ENCODE measurements at regions not wholly inside any gene's neighbourhood (a gene's known extent, or its start where the extent isn't known, plus 50 kb on each side); places are given as distances from the start of the nearest gene placed in this dataset.

DNA sequence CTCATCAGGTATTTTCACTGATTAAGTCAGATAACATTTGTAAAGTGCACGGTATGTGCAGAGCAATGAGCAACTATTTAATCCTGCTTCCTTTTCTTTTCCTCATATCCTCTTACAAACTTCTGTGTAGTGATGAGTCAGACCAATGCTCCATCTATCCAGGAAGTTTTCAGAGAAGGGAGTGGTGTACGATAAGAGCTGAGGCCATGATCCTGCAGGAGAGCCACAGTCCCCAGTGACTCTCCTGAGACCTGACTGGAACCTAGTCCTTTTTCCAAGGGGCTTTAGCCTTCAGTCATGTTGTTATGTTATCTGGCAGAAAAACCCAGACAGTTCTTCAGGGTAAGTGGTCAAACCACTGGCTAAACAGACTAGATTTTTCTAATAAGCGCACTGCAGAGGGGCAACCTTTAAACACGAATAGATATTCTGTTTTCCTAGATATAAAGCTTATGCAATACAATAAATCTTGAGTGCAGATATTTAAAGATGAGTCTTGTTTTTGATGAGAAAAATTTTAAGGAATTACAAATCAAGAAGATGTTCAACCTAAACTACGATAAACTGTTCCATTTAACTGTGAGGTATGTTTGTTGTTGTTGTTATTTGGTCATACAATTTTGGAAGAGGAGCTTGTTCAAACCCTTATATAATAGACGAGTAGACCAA, 110.5 kb upstream of the RAP2B start:
- peaks cover 22 to 36% of the 10 kb centered on the region in 2 experiments for H3K4me1 ChIP-seq (ENCODE audit: control insufficient read depth in 1 of 2, insufficient read depth in 2 of 2, low read length in 2 of 2)
- peak overlapping the region; percentile 68 for H3K4me2 ChIP-seq (ENCODE audit: low read length)
- RAD21 ChIA-PET (ENCODE audit: low non-redundant PET in 1 of 2, low total read pairs in 2 of 2, uncharacterized antibody in 2 of 2, unreplicated experiment in 2 of 2) = interaction anchor here in 1 of 2 experiments (0.6 kb wide), 1 partner anchor 90 kb away, joined by 3 read pairs; no protein-coding TSS in a partner anchor
- H3K27ac ChIP-seq (ENCODE audit: low read depth, low read length) = peak overlapping the region; percentile 77
- peak; percentile 80 for ATAC-seq
- H4K20me1 ChIP-seq (ENCODE audit: insufficient read depth) = no peaks in the 10 kb centered on the region
- no peaks in the 10 kb centered on the region for H3K79me2 ChIP-seq (ENCODE audit: insufficient read depth, low read length)
- H3K36me3 ChIP-seq (ENCODE audit: control insufficient read depth in 1 of 2, insufficient read depth in 2 of 2, low read length in 2 of 2) = no peaks in the 10 kb centered on the region
- peak; percentile 86 for DNase-seq (ENCODE audit: low read depth, low spot score)
- peak; percentile 62 for TF ChIP-seq SP1 (IDR thresholded peaks at IDR 0.05; ENCODE audit: low read depth)
- TF ChIP-seq RAD21 (IDR thresholded peaks at IDR 0.05; ENCODE audit: low read depth) = peak; percentile 4
- peak; percentile 25; the same call in 1 of the 2 replicates for TF ChIP-seq POLR2AphosphoS5 (IDR thresholded peaks at IDR 0.05; ENCODE audit: low read depth, low read length)
- TF ChIP-seq CBX3 (IDR thresholded peaks at IDR 0.05; ENCODE audit: low read depth) = peak; percentile 80; the same call in 1 of the 2 replicates
- TF ChIP-seq EGR1 (IDR thresholded peaks at IDR 0.05; ENCODE audit: low read depth) = no peak
- peak; percentile 68 for TF ChIP-seq FOSL1 (IDR thresholded peaks at IDR 0.05; ENCODE audit: low read depth)
- TF ChIP-seq, protein P1, sequence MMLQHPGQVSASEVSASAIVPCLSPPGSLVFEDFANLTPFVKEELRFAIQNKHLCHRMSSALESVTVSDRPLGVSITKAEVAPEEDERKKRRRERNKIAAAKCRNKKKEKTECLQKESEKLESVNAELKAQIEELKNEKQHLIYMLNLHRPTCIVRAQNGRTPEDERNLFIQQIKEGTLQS (IDR thresholded peaks at IDR 0.05) = 0 out of 2 replicates have a peak, but pooled peaks have one; percentile 3
- peak; percentile 79 for TF ChIP-seq JUND (IDR thresholded peaks at IDR 0.05)
- TF ChIP-seq, protein P2, sequence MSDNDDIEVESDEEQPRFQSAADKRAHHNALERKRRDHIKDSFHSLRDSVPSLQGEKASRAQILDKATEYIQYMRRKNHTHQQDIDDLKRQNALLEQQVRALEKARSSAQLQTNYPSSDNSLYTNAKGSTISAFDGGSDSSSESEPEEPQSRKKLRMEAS (IDR thresholded peaks at IDR 0.05) = no peak
- peak; percentile 12; the same call in 1 of the 2 replicates for TF ChIP-seq ELF1 (IDR thresholded peaks at IDR 0.05; ENCODE audit: borderline replicate concordance, low read depth)
- TF ChIP-seq EZH2 (IDR thresholded peaks at IDR 0.05) = no peak
- no TSS peak for BruUV-seq (replicated peaks)
- CTCF ChIA-PET = interaction anchor here (1.2 kb wide), 1 partner anchor 8 kb away, joined by 9 read pairs; no protein-coding TSS in a partner anchor
- peak overlapping the region in 1 of 2 experiments; percentile 28; a peak in 3 of 4 replicates for H3K4me3 ChIP-seq (replicated peaks in 1 of 2; ENCODE audit: low read depth in 1 of 2, low read length in 2 of 2)
- H3K9me3 ChIP-seq (ENCODE audit: control insufficient read depth in 1 of 2, insufficient read depth in 1 of 2, low read depth in 1 of 2, low read length in 2 of 2) = no peaks in the 10 kb centered on the region
- peak overlapping the region; percentile 40 for H3K9ac ChIP-seq (ENCODE audit: low read length)
- H2AFZ ChIP-seq (ENCODE audit: low read depth, low read length, poor library complexity, severe bottlenecking) = peak overlapping the region; percentile 76
- intact Hi-C loops (cut with micrococcal nuclease) = loop anchor here (1.0 to 5.0 kb wide), 4 partner anchors 80 to 784 kb away; partner anchors contain the start of genes MBNL1 and RAP2B
- no peaks in the 10 kb centered on the region for H3K27me3 ChIP-seq (ENCODE audit: insufficient read depth, low read length)
- no peaks in the 10 kb centered on the region for H3K9me2 ChIP-seq (ENCODE audit: insufficient read depth)
- POLR2A ChIA-PET = interaction anchor here (1.6 to 2.7 kb wide), 5 partner anchors 9 to 233 kb away, joined by 4 to 23 read pairs (median 5); partner anchors contain the start of gene RAP2B
